ENCODE measurements at regions not wholly inside any gene's neighbourhood (a gene's known extent, or its start where the extent isn't known, plus 50 kb on each side); places are given as distances from the start of the nearest gene placed in this dataset.
"Not testable (repeated sequence)": the region's sequence is repeated elsewhere in the genome, so short reads cannot be mapped to it uniquely, and the experiment has no call there.

- TF ChIP-seq CTCF (IDR thresholded peaks at IDR 0.05 in 8 of 11, conservative IDR thresholded peaks at IDR 0.05 in 3 of 11); POLR2A (IDR thresholded peaks at IDR 0.05): not testable (repeated sequence)
These were observed 369.6 kb upstream of the ZNF722 start for GRCh38 chr7:63629024-63629423.
